Ramos (cell line): ENCODE measurements at regions not wholly inside any gene's neighbourhood (a gene's known extent, or its start where the extent isn't known, plus 50 kb on each side); places are given as distances from the start of the nearest gene placed in this dataset.

ENCODE experiments used
- in situ Hi-C: fragments of 300-500 bp; cut with MboI; formaldehyde crosslinking; loops from one replicate; pipeline ENCODE4 v1.14.3; 2022; ENCODE audit warnings: low sequenced_read_pairs; ENCODE audit not compliant: unreplicated experiment

DNA sequence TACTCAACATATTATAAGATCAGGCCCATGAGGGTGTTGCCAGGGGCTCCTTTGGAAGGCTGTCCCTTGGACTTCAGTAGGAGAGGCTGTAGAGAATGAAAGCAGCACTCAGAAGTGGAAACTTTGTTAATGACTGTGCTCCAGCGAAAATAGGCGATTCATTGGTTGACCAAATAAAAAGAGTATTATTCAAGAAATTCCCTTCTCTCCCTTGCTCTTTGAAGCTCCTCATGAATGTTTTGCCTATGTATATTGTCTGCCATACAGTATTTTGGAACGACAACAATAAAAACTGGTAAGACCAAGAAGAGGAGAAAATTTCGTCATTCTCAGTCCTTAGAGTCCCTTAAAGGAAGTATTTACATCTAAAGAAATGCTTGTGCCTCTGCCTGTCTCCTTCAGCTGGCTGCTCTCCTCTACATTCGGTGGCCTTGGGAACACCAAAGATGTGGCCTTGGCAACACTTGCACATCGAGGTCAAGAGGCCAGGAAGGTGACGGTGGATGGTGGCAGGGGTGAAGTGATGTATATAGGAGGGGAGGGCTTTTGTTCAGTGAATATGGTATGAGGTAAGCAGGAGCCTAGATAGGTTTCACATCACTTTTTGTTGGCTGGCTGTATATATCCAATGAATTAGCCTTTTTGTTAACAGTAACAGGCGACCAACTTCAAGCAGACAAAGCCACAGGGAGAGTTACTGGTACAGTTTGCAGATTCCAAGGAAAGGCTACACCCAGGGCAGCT lies 95.0 kb upstream of the ACTBL2 start:
- in situ Hi-C loops = no loop called here

DNA sequence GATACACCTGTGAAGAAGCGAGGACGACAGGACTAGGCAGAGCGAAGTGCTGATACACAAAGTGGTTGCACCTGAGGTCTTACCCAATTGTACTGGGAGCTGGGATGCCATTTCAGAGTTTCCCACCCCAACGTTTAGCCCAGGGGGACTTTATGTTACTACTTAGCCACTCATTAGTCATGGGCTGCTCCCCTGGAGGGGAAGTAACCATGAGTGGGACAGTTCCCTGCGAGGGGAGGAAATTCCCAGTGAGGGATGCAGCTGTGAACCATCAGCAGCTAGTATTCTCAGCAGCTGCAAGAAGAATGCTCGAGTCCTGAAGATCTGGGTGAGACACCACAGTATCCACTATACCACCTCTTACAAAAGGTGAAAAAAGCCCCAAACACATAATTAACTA lies 93.7 kb upstream of the ACTBL2 start:
- in situ Hi-C loops = no loop called here

DNA sequence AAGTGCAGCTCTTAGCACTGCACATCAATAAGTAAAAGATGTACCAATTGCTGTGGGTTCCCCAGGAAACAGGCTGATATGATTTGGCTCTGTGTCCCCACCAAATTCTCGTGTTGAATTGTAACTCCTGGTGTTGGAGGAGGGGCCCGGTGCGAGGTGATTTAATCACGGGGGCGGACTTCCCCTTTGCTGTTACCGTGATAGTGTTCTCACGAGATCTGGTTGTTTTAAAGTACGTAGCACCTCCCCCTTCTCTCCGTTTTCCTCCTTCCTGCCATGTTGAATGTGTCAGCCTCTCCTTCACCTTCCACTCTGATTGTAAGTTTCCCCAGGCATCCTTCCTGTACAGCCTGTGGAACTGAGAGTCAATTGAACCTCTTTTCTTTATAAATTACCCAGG lies 93.2 kb upstream of the ACTBL2 start:
- in situ Hi-C loops = no loop called here

GRCh38 chr5:57572461-57572860 lies 89.8 kb upstream of the ACTBL2 start:
- in situ Hi-C loops = no loop called here

DNA sequence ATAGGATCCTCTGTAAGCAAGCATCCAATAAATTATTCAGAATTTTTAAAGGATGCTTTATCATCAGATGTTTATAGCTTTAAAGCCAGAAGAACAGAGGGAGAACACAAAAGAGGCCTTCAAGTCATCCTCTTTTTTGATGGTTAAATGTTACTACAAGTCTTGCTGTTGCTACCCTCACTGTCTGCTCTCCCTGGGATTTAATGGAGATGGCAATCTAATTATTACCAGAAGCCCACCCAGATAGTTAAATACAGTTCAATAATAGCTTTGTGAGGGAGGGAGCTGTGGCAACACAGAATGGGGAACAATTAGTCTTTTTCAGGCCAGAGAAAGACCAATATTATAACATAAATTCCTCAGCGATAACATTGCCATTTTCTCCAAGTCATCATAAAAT lies 87.0 kb upstream of the ACTBL2 start:
- in situ Hi-C loops = no loop called here

DNA sequence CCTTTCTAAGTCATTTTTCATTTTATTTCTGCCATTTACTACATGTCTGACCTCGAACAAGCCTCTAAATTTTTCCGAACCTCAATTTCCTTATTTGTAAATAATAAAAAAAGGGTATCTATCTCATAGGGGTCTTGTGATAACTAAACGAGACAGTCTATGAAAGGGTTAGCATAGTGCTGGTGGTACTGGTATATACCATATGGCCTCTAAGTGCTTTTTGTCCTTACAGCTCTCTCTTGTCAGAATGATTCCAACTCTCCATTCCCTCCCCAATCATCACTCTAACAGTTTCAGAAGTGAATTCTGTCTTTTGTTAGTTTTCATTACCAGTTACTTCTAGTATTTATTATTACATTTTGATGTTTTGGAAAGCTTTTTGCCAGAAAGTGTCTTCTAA lies 85.5 kb upstream of the ACTBL2 start:
- in situ Hi-C loops = no loop called here

- in situ Hi-C loops = no loop called here
Observed at GRCh38 chr5:57566914-57567313, 84.3 kb upstream of the ACTBL2 start.

- in situ Hi-C loops = no loop called here
Observed at GRCh38 chr5:57561231-57561842, 78.7 kb upstream of the ACTBL2 start.

DNA sequence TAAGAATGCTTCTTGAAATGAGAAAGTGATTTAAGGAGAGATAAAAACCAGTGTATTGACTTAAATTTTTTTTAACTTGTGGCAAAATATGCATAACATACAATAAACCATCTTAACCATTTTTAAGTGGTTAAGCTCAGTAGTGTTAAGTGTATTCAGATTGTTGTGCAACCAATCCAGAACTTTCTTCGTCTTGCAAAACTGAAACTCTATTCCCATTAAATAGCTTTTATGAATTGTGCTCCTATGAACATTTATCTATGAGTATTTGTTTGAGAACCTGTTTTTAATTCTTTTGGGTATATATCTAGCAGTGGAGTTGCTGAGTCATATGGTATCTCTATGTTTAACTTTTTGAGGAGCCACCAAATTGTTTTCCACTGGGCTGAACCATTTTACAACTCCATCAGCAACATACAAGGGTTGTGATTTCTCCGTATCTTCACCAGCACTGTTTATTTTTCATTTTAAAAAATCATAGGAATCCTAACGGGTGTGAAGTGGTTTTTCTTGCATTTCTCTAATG lies 76.6 kb upstream of the ACTBL2 start:
- in situ Hi-C loops = no loop called here

DNA sequence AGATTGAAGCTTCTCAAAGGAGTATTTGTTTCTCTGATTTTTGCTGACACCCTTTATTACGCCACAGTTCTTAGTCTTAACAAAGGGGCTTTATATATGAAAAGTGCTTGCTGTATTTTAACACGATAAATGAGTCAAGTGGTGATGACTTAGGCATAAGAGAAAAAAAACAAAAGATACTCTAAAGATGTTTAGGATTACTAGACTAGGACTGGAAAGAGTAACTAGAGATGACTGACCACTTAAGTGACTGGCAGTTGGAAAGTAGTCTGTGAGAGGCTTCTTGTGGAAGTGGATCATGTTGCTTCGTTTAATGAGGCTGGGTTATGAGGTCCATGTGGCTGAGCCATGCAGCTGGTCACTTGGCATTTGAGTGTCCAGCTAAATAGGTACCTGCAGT lies 69.4 kb upstream of the ACTBL2 start:
- in situ Hi-C loops = no loop called here

DNA sequence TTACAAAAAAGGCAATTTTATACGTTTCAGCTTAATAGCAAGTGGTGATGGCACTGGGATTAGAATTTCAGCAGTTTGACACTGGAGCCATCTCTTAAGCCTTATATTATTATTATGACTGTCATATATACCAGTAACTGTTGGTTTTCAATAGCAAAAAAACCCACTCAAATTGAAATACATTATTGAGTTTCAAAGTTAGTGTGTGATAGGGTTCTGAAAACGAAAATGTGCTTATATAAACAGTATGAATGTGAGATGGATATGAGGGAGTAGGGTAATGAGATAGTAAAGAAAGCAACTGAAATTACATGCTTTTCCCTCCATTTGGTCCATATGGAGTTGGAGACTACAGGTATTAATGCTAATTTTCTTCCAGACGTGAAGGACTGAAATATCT lies 68.6 kb upstream of the ACTBL2 start:
- in situ Hi-C loops = no loop called here

- in situ Hi-C loops = no loop called here
Observed at GRCh38 chr5:57550132-57550531, 67.5 kb upstream of the ACTBL2 start.

DNA sequence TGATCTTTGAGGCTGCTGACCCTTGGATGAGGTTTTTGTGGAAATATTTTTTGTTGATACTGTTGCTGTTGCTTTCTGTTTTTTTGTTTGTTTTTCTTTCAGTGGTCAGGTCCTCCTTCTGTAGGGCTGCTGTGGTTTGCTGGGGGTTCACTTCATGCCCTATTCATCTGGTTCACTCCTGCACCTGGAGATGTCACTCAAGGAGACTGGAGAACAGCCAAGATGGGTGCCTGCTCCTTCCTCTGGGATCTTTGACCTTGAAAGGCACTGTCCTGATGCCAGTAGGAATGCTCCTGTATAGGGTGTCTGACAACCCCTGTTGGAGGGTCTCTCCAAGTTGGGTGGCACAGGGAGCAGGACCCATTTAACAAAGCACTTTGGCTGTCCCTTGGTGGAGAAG lies 67.0 kb upstream of the ACTBL2 start:
- in situ Hi-C loops = no loop called here

GRCh38 chr5:57540823-57541222 lies 58.2 kb upstream of the ACTBL2 start:
- in situ Hi-C loops = no loop called here

DNA sequence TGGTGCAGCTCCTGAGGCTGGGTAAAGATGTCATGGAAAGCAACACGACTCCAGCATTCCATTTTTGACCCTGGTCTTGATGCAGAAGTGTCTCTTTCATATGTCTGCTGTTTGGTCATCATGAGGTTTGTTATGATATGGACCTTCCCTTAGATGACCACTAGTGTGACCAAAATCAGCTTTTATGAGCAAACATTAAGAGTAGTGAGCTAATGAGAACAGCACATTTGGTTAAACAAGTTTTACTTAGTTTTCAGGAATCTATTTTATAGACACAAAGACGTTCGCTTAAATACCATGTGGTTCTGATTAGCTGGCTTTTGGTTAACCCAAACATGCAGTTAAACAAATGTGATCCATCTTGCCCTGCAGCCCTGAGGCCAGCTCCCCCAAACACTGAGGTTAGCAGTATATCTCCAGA lies 56.7 kb upstream of the ACTBL2 start:
- in situ Hi-C loops = no loop called here

GRCh38 chr5:57538341-57538955 lies 55.8 kb upstream of the ACTBL2 start:
- in situ Hi-C loops = no loop called here

- in situ Hi-C loops = no loop called here
Observed at GRCh38 chr5:57537811-57538210, 55.2 kb upstream of the ACTBL2 start.

GRCh38 chr5:57532513-57533497 lies 50.2 kb upstream of the ACTBL2 start:
- in situ Hi-C loops = no loop called here
